Vagina (tissue), 2 donors: ENCODE measurements at regions not wholly inside any gene's neighbourhood (a gene's known extent, or its start where the extent isn't known, plus 50 kb on each side); places are given as distances from the start of the nearest gene placed in this dataset.

ENCODE experiments used
- DNase-seq, 2 donors: peaks; one replicate each; pipeline ENCODE4 v3.0.0-alpha.2; 2017; ENCODE audit errors: extremely low spot score in 2 of 2
- H3K27ac ChIP-seq: fragments of 200-600 bp; sonication (generic); one replicate; pipeline ENCODE4 v1.5.1; 2019
- H3K27me3 ChIP-seq: fragments of 200-600 bp; sonication (generic); one replicate; pipeline ENCODE4 v1.5.1; 2019
- H3K36me3 ChIP-seq, 2 donors: fragments of 200-600 bp; sonication (generic); one replicate each; pipeline ENCODE4 v1.5.1; 2017 to 2019
- H3K4me1 ChIP-seq: fragments of 200-600 bp; sonication (generic); one replicate; pipeline ENCODE4 v1.5.1; 2019
- H3K4me3 ChIP-seq, 2 donors: fragments of 200-600 bp; sonication (generic); 1 replicate in 1 of 2; 2 replicates in 1 of 2; pipeline ENCODE4 v1.5.1; 2016 to 2019
- H3K9me3 ChIP-seq: fragments of 200-600 bp; sonication (generic); one replicate; pipeline ENCODE4 v1.5.1; 2019
- CTCF ChIP-seq, 3 experiments: fragments of 450-650 bp in 2 of 3; fragments of 200-600 bp in 1 of 3; sonication (generic) in 1 of 3; IDR thresholded peaks; one replicate each; pipeline ENCODE4 v1.5.1; 2017 to 2019; ENCODE audit warnings: antibody characterized with exemption in 3 of 3, mild to moderate bottlenecking in 2 of 3, moderate library complexity in 2 of 3
- POLR2A ChIP-seq, 2 donors: fragments of 450-650 bp; IDR thresholded peaks; one replicate each; pipeline ENCODE4 v1.6.1; 2017; ENCODE audit warnings: antibody characterized with exemption in 2 of 2, mild to moderate bottlenecking in 2 of 2, moderate library complexity in 2 of 2
- POLR2AphosphoS5 ChIP-seq, 2 donors: sonication (generic); formaldehyde crosslinking; IDR thresholded peaks; one replicate each; pipeline ENCODE4 v1.9.0; 2017; ENCODE audit warnings: antibody characterized with exemption in 2 of 2, mild to moderate bottlenecking in 2 of 2, low read depth in 1 of 2; ENCODE audit not compliant: insufficient read depth in 1 of 2
- intact Hi-C: fragments of 100-400 bp; cut with DNase I; formaldehyde crosslinking; loops from one replicate; pipeline ENCODE4 v1.15.1; 2023

GRCh38 chr11:38425578-38425977 lies 1827.5 kb upstream of the RAG2 start:
- no peaks in the 10 kb centered on the region for H3K4me1 ChIP-seq
- no peak for DNase-seq
- intact Hi-C loops, result no loop called here
- H3K27me3 ChIP-seq, result no peaks in the 10 kb centered on the region
- TF ChIP-seq POLR2A (IDR thresholded peaks at IDR 0.05) (no peak), POLR2AphosphoS5 (IDR thresholded peaks at IDR 0.05; ENCODE audit: insufficient read depth in 1 of 2, low read depth in 1 of 2) (no peak), CTCF (IDR thresholded peaks at IDR 0.05) (no peak)
- no peaks in the 10 kb centered on the region for H3K9me3 ChIP-seq
- H3K27ac ChIP-seq, result no peak overlapping the region
- no peak overlapping the region for H3K4me3 ChIP-seq
- H3K36me3 ChIP-seq, result no peaks in the 10 kb centered on the region

GRCh38 chr11:38423042-38423441 lies 1825.0 kb upstream of the RAG2 start:
- intact Hi-C loops, result no loop called here
- no peak for TF ChIP-seq CTCF (IDR thresholded peaks at IDR 0.05)
- TF ChIP-seq POLR2A (IDR thresholded peaks at IDR 0.05), result no peak
- TF ChIP-seq POLR2AphosphoS5 (IDR thresholded peaks at IDR 0.05; ENCODE audit: insufficient read depth in 1 of 2, low read depth in 1 of 2), result no peak
- H3K36me3 ChIP-seq, result no peaks in the 10 kb centered on the region
- DNase-seq, result no peak
- no peaks in the 10 kb centered on the region for H3K4me1 ChIP-seq
- H3K4me3 ChIP-seq, result no peak overlapping the region
- H3K27me3 ChIP-seq, result no peaks in the 10 kb centered on the region
- no peak overlapping the region for H3K27ac ChIP-seq
- H3K9me3 ChIP-seq, result no peaks in the 10 kb centered on the region

- H3K27me3 ChIP-seq, result no peaks in the 10 kb centered on the region
- H3K36me3 ChIP-seq, result no peaks in the 10 kb centered on the region
- DNase-seq, result no peak
- no peak overlapping the region for H3K4me3 ChIP-seq
- intact Hi-C loops, result no loop called here
- no peaks in the 10 kb centered on the region for H3K9me3 ChIP-seq
- no peaks in the 10 kb centered on the region for H3K4me1 ChIP-seq
- no peak for TF ChIP-seq POLR2AphosphoS5 (IDR thresholded peaks at IDR 0.05; ENCODE audit: insufficient read depth in 1 of 2, low read depth in 1 of 2)
- TF ChIP-seq CTCF (IDR thresholded peaks at IDR 0.05), result no peak
- TF ChIP-seq POLR2A (IDR thresholded peaks at IDR 0.05), result no peak
- H3K27ac ChIP-seq, result no peak overlapping the region
These were observed 1818.1 kb upstream of the RAG2 start for GRCh38 chr11:38416141-38416540.

GRCh38 chr11:38411149-38411548 lies 1813.1 kb upstream of the RAG2 start:
- Histone ChIP-seq H3K4me1 (no peaks in the 10 kb centered on the region), H3K27ac (no peak overlapping the region), H3K36me3 (no peaks in the 10 kb centered on the region), H3K9me3 (no peaks in the 10 kb centered on the region), H3K27me3 (no peaks in the 10 kb centered on the region), H3K4me3 (no peak overlapping the region)
- TF ChIP-seq CTCF (IDR thresholded peaks at IDR 0.05), result no peak
- TF ChIP-seq POLR2A (IDR thresholded peaks at IDR 0.05), result no peak
- TF ChIP-seq POLR2AphosphoS5 (IDR thresholded peaks at IDR 0.05; ENCODE audit: insufficient read depth in 1 of 2, low read depth in 1 of 2), result no peak
- intact Hi-C loops, result no loop called here
- DNase-seq, result no peak

- DNase-seq, result no peak
- intact Hi-C loops, result no loop called here
- no peaks in the 10 kb centered on the region for H3K4me1 ChIP-seq
- H3K27ac ChIP-seq, result no peak overlapping the region
- no peaks in the 10 kb centered on the region for H3K27me3 ChIP-seq
- TF ChIP-seq CTCF (IDR thresholded peaks at IDR 0.05) (no peak), POLR2A (IDR thresholded peaks at IDR 0.05) (no peak), POLR2AphosphoS5 (IDR thresholded peaks at IDR 0.05; ENCODE audit: insufficient read depth in 1 of 2, low read depth in 1 of 2) (no peak)
- H3K9me3 ChIP-seq, result no peaks in the 10 kb centered on the region
- no peak overlapping the region for H3K4me3 ChIP-seq
- H3K36me3 ChIP-seq, result no peaks in the 10 kb centered on the region
These were observed 1804.0 kb upstream of the RAG2 start for GRCh38 chr11:38402063-38402462.
